Fibroblast of mammary gland (primary cell): ENCODE measurements at regions not wholly inside any gene's neighbourhood (a gene's known extent, or its start where the extent isn't known, plus 50 kb on each side); places are given as distances from the start of the nearest gene placed in this dataset.
A peak's percentile ranks its signal among the peaks of the same experiment; 100 is the strongest.

Experiments
- DNase-seq: peaks from one replicate; pipeline ENCODE4 v3.0.0-alpha.2; 2010; ENCODE audit warnings: low read depth
- H3K4me3 ChIP-seq: 2 replicates; pipeline ENCODE4 v1.5.1; 2011; ENCODE audit warnings: low read depth, mild to moderate bottlenecking, low read length, moderate library complexity; ENCODE audit not compliant: control insufficient read depth
- CTCF ChIP-seq: conservative IDR thresholded peaks from 2 replicates; pipeline ENCODE4 v1.5.1; 2011; ENCODE audit warnings: low read depth, low read length, inconsistent platforms; ENCODE audit not compliant: control insufficient read depth, insufficient read depth

- TF ChIP-seq CTCF = no peak
- H3K4me3 ChIP-seq = no peak overlapping the region
- DNase-seq = no peak
Observed at GRCh38 chr20:7579888-7580287, 360.4 kb downstream of the HAO1 start.

- DNase-seq = peak; percentile 28
- H3K4me3 ChIP-seq = no peak overlapping the region
- TF ChIP-seq CTCF = no peak
Observed at GRCh38 chr20:7585126-7585679, 355.1 kb downstream of the HAO1 start.

GRCh38 chr20:7586481-7586880 lies 353.8 kb downstream of the HAO1 start:
- no peak for DNase-seq
- no peak for TF ChIP-seq CTCF
- H3K4me3 ChIP-seq = no peak overlapping the region

GRCh38 chr20:7589164-7589563 lies 351.1 kb downstream of the HAO1 start:
- no peak overlapping the region for H3K4me3 ChIP-seq
- TF ChIP-seq CTCF = no peak

GRCh38 chr20:7596541-7596940 lies 343.7 kb downstream of the HAO1 start:
- DNase-seq = no peak
- TF ChIP-seq CTCF = no peak
- H3K4me3 ChIP-seq = no peak overlapping the region

More at GRCh38 chr20:7589164-7589563, 351.1 kb downstream of the HAO1 start:
- DNase-seq = no peak

GRCh38 chr20:7601431-7601830 lies 338.8 kb downstream of the HAO1 start:
- no peak for TF ChIP-seq CTCF
- no peak overlapping the region for H3K4me3 ChIP-seq
- DNase-seq = no peak

- DNase-seq = no peak
- no peak overlapping the region for H3K4me3 ChIP-seq
- no peak for TF ChIP-seq CTCF
Observed at GRCh38 chr20:7606941-7607340, 333.3 kb downstream of the HAO1 start.
